GM19372 (cell line): ENCODE measurements at regions not wholly inside any gene's neighbourhood (a gene's known extent, or its start where the extent isn't known, plus 50 kb on each side); places are given as distances from the start of the nearest gene placed in this dataset.

ENCODE experiments used
- ATAC-seq: cut with Tn5 transposase; IDR thresholded peaks from one replicate; pipeline ENCODE4 v1.9.1; 2021; ENCODE audit warnings: mild to moderate bottlenecking, low read depth, moderate library complexity; ENCODE audit not compliant: unreplicated experiment

- ATAC-seq = no peak
Observed at GRCh38 chr3:5727743-5728484, 540.4 kb downstream of the EDEM1 start.

DNA sequence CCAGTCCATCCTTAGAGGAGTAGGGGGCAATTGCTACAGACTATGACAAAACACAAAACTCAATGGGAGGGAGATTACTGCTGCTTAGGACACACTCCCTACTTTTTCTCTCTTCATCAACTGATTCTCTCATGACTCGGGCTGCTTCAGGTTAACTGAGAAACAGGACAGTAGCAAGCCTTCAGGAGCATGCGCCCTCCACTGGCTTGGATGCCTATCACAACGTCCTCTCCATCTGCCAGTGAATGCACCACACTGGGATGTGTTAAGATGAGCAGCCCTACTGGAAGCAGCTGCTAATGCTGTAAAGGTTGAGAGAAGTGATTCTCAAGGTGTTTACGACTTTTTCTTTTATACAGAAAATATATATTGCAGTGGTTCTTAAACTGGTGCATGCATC, 542.3 kb downstream of the EDEM1 start:
- no peak for ATAC-seq

GRCh38 chr3:5731100-5731499, 543.6 kb downstream of the EDEM1 start:
- ATAC-seq = no peak

GRCh38 chr3:5732081-5732480, 544.6 kb downstream of the EDEM1 start:
- no peak for ATAC-seq

- ATAC-seq = no peak
Observed at GRCh38 chr3:5733995-5734394, 546.5 kb downstream of the EDEM1 start.

GRCh38 chr3:5735896-5736295, 548.4 kb downstream of the EDEM1 start:
- no peak for ATAC-seq

DNA sequence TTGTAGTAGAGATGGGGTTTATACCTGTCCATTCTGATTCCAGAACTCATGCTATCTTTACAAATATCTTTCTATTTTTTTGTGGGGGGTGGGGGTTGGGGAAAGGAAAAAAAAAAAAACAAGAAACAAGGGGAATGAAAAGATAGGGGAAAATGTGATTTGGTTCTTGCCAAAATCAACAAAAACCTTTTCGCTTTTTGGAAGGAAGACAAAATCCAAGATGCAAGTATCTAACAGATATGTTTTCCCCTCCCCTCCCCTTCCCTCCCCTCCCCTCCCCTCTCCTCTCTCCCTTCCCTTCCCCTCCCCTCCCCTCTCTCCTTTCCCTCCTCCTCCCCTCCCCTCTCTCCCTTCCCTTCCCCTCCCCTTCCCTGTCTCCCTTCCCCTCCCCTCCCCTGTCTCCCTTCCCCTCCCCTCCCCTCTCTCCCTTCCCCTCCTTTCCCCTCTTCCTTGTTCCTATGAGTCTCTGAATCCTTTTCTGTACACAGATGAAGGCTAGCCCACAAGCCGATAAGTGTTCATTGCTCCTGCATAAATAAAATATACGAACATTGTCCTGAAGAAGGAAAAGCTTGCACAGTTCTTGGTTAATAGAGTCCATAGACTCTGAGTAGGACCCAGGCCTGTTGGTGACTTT, 551.9 kb downstream of the EDEM1 start:
- ATAC-seq = no peak

- ATAC-seq = no peak
Observed at GRCh38 chr3:5739949-5740348, 552.4 kb downstream of the EDEM1 start.

- no peak for ATAC-seq
Observed at GRCh38 chr3:5741017-5741416, 553.5 kb downstream of the EDEM1 start.

- ATAC-seq = no peak
Observed at GRCh38 chr3:5750091-5750490, 562.6 kb downstream of the EDEM1 start.

DNA sequence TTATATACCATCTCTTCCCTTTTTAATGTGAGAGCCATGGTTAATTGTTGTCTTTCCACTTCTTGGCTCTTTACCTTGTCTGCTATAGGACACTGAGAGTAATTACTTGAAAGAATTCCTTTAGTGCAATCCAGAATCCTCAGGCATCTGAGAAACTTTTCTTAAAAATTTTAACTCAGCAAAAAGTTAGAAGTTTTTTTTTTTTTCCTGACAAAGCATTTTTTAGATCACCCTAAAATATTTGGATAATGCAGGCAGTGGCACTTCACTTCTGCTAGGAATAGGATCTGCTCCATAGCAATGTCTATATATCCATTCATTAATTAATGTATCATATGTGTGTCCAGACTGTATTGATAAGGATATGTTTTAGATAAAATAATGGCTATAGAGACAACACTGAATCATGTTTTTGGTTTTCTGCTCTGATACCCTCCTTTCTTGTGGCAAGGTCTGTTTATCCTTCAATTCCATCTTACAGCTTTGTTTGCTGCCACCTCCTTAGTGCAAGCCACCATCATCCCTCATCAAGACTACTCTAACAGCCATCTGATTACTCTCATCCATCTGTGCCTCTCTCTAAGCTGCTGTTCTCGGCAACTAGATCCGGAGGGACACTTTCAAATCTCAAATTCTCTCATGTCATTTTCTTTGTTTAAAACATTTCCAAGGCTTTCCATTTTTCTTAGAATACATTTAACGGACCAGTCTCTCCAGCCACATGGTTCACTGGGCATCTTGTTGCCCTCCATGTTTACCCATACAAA, 563.5 kb downstream of the EDEM1 start:
- no peak for ATAC-seq

GRCh38 chr3:5754602-5755001, 567.1 kb downstream of the EDEM1 start:
- peak; percentile 71 for ATAC-seq

DNA sequence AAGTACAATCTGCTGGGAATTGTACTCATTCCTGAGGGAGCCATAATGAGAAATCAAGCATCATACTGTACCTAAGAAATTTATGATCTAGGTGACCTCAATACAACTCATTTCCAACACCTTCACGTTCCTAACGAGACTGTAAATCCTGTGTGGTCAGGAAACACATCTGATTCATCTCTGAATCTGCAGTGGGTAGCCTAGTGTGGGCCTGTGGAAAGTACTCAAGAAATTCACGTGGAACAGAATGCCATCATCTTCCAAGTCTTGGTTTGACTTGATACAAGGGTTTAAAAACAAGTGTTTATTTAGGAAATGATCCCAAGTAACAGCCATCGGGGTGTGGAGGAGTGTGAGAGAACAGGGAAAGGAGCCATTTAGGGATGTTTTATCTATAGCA, 568.9 kb downstream of the EDEM1 start:
- no peak for ATAC-seq

DNA sequence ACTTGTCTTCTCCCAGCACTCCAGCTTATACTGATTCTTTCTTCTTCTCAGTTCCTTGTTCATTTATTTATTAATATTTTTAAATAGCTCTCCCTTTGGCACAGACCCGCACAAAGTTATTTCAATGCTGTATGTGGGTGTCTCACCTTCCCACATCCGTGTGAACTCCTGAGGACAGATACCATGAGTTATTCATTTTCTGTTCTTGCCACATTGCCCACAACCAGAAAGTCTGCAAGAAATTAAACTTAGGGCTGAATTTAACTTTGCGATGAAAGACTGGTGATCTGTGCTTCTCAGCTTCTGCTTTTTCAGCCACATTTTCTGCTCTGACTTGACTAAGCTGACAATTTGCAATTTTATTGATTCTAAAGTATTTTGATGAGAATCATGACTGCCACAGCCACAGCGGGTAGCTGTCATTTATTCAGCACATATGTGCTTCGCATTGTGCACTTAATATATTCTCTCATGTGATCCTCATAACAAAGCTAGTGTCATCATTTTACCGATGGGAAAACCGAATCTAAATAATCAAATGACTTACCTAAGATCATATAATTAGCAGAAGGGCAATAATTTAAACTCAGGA, 569.8 kb downstream of the EDEM1 start:
- no peak for ATAC-seq

DNA sequence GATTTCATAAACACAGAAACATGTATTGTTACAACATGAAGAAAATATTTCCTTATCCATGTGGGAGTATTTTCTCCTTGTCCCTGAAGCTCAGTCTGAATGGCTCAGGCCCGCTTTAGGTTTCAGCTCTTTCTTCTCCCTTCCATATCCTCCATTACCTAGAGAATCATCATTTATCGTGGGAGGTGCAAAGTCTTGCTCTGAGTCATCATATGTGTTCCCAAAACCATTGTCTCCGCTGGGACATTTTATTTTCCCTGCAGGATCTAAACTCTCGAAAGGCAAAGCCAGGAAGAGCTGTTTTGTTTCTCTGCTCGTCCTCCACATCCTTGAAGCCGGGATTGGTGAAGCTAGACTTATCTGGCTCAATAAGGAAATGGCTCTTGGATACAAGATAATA, 571.2 kb downstream of the EDEM1 start:
- no peak for ATAC-seq

DNA sequence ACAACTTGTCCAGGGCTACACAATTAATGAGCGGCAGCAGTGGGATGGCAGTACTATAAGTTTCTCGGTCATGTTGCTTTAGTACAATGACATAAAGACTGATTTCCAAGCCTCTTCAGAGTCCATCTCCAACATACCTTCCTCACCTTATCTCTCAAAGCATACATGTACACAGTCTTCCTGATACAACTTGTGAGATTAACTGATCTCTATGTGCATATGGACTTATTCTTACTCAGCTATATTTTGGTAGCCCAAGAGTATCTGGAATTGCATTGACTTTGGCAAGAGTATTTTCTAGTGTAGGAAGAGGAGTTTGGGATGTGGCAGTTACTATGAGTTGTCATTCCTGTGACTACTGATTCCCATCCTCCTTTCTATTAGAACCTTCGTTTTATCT, 575.0 kb downstream of the EDEM1 start:
- ATAC-seq = no peak

DNA sequence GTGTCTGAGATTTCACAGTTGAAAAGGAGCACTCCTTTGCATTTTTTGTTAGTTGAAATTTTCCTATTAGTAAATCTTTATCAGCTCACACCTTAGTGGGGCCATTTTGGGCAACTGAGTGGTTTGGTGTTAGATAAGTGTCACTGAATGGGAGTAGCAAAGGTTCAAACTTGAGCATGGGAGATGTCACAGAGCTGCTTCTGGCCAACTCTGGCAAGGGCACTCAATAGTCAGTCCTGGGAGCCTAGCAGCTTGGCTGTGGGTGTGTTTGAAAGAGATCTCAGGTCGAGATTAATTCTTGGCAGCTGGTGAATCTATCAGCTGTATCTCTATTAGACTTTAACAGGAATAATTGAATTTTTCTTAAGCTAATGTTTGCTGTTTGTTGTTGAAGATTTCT, 579.3 kb downstream of the EDEM1 start:
- no peak for ATAC-seq

DNA sequence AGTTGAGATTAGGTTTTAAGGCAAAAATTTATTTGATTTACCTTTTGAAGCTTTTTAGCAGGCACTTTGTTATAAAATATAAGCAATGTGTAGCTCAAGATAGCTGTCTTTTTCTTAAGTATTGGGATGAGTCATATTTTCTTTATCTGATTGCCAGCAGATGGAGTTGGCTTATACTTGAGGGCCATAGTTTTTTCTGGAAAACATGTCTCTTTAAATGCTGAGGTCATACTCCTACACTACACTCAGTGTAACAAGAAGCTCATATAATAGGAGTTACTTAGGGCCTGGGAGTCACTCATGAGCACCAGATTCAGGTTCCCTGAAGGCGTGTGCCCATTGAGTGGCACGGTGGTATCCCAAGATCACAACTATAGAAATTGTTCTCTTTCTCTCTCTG, 579.8 kb downstream of the EDEM1 start:
- no peak for ATAC-seq

- ATAC-seq = no peak
Observed at GRCh38 chr3:5768281-5768945, 580.9 kb downstream of the EDEM1 start.

DNA sequence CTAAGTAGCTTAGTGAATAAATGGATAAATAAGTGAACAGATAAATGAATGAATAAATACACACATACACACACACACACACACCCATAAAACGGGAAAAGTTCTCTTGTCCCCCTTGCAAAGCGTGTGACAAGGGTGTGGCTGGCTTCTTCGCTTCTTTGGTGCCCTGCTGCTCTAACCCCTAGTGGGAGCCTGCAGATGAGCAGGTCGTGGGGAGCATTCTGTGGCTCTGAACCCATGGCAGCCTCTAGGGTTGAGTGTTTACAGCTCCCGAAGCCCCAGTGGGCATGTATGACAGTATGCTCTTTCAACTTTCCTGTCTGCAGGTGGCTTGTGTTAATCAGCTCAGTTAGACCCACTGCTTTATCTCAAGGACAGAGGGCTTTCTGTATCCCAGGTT, 582.3 kb downstream of the EDEM1 start:
- ATAC-seq = no peak

DNA sequence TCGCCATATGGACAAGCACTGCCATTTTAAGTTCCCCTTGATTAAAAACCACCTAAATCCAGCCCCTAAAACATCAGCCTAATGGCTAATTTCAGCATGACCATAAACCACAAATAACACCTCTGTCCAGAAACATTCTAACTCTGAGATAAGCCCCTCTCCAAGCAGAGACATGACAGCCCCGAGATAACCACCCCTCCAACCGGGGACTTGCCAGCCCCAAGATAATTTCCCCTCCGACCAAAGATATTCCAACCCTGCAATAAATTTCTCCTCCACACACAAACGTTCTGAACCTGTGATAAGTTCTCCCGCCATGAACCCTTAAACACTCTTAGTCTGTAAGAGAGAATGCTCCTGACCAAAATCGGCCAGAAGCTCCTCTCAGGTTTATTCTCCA, 586.8 kb downstream of the EDEM1 start:
- no peak for ATAC-seq
